NCI-H460 (cell line): ENCODE measurements at regions not wholly inside any gene's neighbourhood (a gene's known extent, or its start where the extent isn't known, plus 50 kb on each side); places are given as distances from the start of the nearest gene placed in this dataset.

Experiments used
- DNase-seq: peaks from one replicate; pipeline ENCODE4 v3.0.0-alpha.2; 2016; ENCODE audit warnings: low read depth; ENCODE audit errors: extremely low read depth

- no peak for DNase-seq
Measured at GRCh38 chrX:106341823-106342222, 173.7 kb downstream of the PWWP3B start.

DNA sequence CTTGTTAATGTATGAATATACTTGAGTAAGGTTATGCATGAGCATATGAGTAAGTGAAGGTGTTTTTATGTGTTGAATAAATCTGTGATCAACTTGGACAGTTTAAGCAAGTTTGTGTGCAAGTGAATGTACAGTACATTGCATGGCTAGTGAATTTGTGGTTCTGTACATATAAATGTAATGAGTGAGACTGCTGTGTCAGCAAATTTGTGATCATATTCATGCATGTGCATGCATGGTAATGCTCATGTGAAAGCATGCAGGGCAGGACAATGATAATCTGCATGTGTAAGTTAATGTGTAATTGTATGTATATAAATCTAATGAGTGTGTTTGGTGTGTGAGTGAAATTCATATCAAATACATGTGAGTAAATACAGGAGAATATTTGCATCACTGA, 188.5 kb downstream of the PWWP3B start:
- DNase-seq = no peak

DNA sequence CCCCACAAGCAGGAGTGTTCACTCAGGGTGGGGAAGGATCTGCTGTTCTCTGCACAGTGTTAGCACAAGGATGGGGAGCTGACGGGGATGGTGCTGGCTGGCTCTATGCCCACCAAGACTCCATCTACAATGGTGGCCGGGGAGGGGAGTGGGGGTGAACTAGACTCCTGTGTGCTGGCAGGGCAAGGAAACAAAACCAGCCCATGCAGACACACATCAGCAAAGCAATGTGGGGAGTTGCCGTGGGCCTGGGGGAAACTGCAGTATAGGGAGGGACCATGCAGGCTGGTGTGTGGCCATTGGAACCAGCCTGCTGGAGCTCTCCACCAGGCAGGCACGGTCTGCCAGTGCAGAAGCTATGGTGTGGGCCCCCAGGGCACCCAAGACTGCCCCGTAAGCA, 195.1 kb downstream of the PWWP3B start:
- no peak for DNase-seq

GRCh38 chrX:106378616-106379015, 210.5 kb downstream of the PWWP3B start:
- no peak for DNase-seq

DNA sequence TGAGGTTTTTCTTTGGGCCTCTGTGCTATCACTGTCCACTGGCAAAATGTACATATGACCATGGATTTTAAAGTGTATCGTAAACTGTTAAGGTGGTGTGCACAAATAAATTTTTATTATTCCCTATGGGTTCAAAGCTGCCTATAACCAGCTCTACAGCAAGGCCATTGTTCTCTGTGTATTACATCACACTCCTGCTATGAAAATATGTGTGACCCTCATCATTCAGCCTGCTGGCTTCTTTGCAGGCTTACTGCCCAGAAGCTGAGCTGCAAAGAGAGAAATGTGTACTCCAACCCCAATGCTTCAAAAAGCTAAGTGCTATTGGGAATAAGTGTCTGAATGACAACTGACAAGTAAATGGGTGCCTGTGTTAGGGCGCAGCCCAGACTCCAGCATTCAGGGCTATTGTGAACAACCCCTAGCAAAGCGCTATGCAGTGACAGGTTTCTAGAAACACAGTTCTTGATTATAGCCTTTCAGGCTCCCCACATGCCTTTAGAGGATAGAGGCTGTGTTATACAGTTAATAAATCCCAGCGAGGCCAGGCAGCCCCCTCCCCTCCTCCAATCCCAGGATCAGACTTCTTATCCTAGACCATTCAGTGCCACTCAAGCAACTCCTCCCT, 220.4 kb upstream of the RADX start:
- DNase-seq = no peak

DNA sequence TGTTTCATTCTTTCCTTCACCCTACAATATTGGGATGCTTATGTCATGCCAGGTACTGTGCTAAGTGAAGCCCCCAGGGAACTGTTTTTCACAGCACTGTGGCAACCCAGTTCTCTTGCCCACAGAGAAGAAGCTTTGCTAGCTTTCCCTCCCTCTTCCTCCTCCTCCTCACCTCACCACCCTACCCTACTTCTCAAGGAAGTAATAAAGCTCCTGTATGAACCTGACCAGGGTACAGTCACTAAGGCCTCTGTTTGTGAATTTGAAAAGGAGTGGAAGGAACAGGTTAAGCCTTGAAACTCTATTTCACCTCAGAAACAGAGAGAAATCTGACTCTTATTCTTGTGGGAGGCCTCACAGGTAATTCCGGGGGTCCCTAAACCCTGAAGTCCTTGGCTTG, 219.4 kb upstream of the RADX start:
- DNase-seq = no peak

DNA sequence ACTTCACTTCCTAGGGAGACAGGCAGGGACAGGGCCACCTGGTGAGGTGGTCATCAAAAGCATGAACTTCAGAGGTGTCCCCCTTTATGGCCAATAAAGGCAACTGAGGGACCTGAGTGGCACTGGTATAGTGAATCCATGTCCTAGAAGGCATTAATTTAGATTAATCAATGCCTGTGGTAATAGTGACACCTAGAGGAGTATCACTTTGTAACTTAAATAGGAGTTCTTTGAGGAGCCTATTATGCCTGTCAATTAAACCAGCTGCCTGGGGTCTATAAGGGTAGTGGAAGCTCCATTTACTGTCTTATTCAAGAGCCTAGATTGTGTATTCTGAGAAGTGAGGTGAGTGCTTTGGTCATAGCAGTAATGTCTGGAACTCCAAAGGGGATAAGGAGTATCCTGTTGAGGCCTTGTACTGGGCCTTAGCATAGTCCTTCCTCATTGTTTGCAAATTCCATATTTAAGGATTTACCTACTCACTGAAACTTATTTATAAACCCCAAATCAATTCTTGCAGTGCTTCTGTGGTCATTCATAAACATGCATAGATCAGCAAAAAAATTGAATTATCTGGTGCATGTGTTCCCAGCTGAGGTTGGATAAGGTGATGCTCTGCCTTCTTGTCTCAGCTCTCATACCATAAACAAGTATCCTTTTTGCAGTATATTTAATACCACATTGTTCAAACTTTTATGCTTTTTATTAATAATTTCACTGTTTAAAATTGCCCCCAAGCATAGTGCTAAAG, 213.8 kb upstream of the RADX start:
- no peak for DNase-seq

DNA sequence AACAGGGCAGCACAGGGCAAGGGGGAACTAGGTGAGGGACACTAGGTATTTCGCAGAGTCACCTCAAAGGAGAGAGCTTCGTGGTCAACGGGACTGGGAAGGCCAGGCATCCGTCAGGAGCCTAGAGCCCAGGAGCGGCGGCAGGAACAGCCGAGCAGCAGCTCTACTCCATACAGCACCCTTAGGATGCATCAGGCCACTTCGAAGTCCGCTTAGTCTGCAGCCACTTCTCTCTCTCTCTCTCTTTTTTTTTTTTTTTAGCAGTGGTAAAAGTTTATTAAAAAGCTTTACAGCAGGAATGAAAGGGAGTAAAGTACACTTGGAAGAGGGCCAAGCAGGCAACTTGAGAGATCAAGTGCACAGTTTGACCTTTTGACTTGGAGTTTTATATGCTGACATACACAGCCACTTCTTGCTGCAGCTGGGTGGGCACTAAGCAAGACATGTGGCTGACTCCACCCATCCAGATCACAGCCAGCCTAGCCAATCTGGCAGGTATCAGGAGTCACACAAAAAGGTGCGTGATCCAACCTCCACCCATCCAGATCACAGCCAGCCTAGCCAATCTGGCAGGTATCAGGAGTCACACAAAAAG, 209.7 kb upstream of the RADX start:
- DNase-seq = no peak

- no peak for DNase-seq
Measured at GRCh38 chrX:106404512-106404911, 207.3 kb upstream of the RADX start.

DNA sequence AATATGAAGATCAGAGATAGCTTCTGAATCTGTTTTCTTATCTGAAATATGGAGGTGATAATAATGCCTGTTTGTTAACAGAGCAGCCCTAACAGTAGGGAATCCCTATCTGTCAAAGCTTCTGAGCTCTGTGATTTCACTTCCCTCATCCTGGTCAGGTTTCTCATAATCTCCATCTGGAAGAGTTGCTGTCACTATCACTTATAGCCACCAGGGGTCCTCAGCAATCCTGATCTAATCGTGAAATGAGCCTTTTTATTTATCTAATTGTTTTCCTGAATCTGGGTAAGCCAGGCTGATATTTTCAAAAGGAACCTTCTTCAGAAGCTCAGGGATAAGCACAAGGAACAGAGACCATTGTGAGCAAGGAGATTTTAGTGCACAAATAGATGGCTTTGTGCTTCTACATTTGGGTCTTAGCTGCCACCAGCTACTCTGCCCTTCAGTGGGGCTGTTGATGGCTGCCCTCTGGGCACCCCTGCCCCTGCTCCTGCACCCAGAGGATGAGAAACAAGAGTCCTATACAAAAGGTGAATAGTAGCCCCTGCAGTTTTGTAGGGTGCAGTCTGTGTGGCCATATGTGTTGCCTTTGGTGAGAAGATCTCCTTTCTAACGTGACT, 196.4 kb upstream of the RADX start:
- DNase-seq = peak; percentile 27

DNA sequence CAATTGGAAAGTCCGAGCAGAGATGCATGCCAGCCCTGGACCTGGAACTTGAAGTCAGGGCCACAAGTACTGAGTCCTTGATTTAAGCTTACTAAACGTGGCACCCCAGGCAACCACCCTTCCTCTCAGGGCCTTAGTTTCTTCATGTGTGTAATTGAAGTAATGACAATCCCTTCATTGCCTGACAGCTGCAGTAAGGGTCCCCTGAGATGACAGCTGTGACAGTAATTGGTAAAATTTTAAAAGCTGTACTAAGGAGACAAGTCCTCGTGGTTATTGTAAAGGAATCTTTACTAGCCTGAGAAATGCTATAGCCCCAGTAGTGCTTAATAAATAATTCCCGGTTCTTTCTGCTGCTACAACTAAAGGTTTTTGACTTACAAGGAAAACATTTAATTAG, 175.1 kb upstream of the RADX start:
- no peak for DNase-seq

GRCh38 chrX:106437407-106437806, 174.4 kb upstream of the RADX start:
- DNase-seq = no peak

- no peak for DNase-seq
Measured at GRCh38 chrX:106450405-106450804, 161.4 kb upstream of the RADX start.

DNA sequence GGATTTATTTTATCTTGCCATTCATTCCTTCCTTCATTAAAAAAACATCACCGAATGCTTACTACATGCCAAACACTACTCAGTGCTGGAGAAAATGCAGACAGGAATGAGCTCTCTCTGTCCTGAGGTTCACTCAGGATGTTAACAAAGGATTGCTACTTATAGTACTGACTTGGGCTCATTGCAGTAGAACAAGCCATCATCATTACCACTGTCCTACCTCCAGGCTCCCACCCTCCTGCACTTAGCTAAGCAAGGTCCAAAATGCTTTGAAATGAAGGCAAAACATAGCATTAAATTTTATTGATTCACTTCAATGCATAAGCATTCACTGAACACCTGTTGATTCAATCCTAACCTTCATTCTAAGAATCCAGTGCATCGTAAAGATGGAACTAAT, 159.8 kb upstream of the RADX start:
- no peak for DNase-seq

DNA sequence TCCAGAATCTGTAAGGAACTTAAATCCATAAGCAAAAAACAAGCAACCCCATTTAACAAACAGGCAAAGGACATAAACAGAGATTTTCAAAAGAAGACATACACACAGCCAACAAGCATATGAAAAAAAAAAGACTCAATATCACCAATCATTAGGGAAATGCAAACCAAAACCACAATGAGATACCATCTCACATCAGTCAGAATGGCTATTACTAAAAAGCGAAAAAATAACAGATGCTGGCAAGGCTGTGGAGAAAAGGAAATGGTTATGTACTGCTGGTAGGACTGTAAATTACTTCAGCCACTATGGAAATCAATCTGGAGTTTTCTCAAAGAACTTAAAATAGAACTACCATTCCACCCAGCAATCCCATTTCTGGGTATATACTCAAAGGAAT, 156.8 kb upstream of the RADX start:
- no peak for DNase-seq

- no peak for DNase-seq
Measured at GRCh38 chrX:106457802-106458201, 154.0 kb upstream of the RADX start.

DNA sequence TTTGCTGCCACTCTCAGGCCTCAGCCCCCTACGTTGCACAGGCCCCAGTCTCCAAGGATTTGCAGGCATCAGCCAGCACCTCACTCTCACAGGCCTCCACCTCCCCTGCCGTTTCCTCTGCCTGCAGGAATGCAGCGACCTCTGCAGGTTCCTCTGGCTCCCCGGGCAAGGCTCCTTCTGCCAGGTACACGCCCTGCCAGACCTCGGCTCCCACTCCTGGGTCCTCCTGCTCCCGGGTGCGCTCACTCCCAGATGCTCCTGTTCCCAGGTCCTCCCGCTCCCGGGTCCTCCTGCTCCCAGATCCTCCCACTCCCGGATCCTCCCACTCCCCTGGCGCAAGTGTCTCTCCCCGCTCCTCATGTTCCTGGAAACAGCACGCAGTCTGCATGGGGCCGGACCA, 144.4 kb upstream of the RADX start:
- DNase-seq = no peak

DNA sequence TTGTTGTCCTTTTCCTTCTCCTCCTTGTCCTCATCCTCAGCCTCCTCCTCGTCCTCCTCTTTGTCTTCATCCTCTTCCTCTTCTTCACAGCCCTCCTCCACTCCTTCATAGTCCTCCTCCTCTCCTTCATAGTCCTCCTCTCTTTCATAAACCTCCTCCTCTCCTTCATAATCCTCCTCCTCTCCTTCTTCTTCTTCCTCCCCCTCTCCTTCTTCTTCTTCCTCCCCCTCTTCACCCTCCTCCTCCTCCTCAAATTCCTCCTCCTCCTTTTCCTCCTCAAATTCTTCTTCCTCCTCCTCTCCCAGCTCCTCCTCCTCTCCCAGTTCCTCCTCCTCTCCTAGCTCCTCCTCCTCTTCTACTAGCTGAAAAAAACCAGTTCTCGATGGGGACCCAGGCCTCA, 143.8 kb upstream of the RADX start:
- no peak for DNase-seq

DNA sequence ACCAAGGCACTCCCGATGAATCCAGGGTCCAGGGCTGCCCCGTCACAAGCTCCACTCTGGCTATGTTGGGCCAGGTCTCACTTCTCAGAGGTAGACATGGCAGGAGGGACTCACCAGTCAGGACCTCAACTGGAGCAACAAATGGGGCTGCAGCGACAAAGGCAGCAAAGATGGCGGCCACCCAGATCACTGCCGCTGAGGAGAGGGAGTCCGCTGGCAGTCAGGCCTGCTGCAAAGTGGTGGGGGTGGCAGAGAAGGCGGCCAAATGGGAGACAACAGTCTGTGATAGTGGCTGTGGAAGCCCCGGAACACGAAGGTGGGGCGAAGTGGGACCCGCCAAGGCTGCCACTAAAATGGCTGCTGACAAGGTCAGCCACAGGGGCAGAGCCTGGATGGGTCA, 143.3 kb upstream of the RADX start:
- no peak for DNase-seq

- no peak for DNase-seq
Measured at GRCh38 chrX:106479920-106480319, 131.9 kb upstream of the RADX start.

GRCh38 chrX:106481341-106481740, 130.4 kb upstream of the RADX start:
- DNase-seq = peak; percentile 55

DNA sequence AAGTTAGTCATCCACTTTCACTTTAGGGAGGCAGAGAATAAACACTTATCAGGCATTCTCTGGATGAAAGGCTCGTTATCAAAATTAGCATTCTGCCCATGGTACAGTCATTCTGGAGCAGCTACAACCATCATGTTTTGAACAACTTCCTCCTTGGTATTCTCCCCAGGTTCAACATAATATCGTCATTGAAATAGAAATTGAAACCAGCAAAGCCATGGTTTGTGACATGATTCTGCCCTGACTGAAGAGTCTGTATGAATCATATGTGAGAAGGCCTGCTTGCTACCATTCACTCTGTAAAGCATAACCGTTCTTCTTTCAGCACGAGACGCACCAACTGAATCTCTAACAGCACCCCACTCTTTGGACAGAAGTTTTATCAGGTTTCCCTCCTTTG, 127.5 kb upstream of the RADX start:
- DNase-seq = no peak
